ENCODE measurements at regions not wholly inside any gene's neighbourhood (a gene's known extent, or its start where the extent isn't known, plus 50 kb on each side); places are given as distances from the start of the nearest gene placed in this dataset.
"Not testable (repeated sequence)": the region's sequence is repeated elsewhere in the genome, so short reads cannot be mapped to it uniquely, and the experiment has no call there.

GRCh38 chr16:76816475-76816874, 374.5 kb upstream of the MON1B start:
- DNase-seq (ENCODE audit: low spot score), result no peak

GRCh38 chr16:76818606-76819181, 372.3 kb upstream of the MON1B start:
- no peak for DNase-seq (ENCODE audit: low spot score)

- DNase-seq (ENCODE audit: low spot score), result no peak
These were observed 371.6 kb upstream of the MON1B start for GRCh38 chr16:76819226-76819916.

- no peak for DNase-seq (ENCODE audit: low spot score)
These were observed 366.8 kb upstream of the MON1B start for GRCh38 chr16:76824221-76824620.

- no peak for DNase-seq (ENCODE audit: low spot score)
These were observed 366.2 kb upstream of the MON1B start for GRCh38 chr16:76824791-76825190.

- no peak for DNase-seq (ENCODE audit: low spot score)
These were observed 355.7 kb upstream of the MON1B start for GRCh38 chr16:76835339-76835738.

- DNase-seq (ENCODE audit: low spot score), result no peak
These were observed 355.1 kb upstream of the MON1B start for GRCh38 chr16:76835779-76836300.

- no peak for DNase-seq (ENCODE audit: low spot score)
These were observed 353.1 kb upstream of the MON1B start for GRCh38 chr16:76837872-76838271.

- DNase-seq (ENCODE audit: low spot score), result no peak
These were observed 336.8 kb upstream of the MON1B start for GRCh38 chr16:76854234-76854633.

GRCh38 chr16:76856112-76856511, 334.9 kb upstream of the MON1B start:
- no peak for DNase-seq (ENCODE audit: low spot score)

GRCh38 chr16:76857402-76857801, 333.6 kb upstream of the MON1B start:
- no peak for DNase-seq (ENCODE audit: low spot score)

- DNase-seq (ENCODE audit: low spot score), result no peak
These were observed 328.1 kb upstream of the MON1B start for GRCh38 chr16:76862901-76863300.

GRCh38 chr16:76866994-76867393, 324.0 kb upstream of the MON1B start:
- no peak for DNase-seq (ENCODE audit: low spot score)

GRCh38 chr16:76875898-76876297, 315.1 kb upstream of the MON1B start:
- DNase-seq (ENCODE audit: low spot score), result no peak

GRCh38 chr16:76879420-76879819, 311.6 kb upstream of the MON1B start:
- DNase-seq (ENCODE audit: low spot score), result no peak

- not testable (repeated sequence) for DNase-seq (ENCODE audit: low spot score)
These were observed 310.5 kb upstream of the MON1B start for GRCh38 chr16:76880523-76880922.

- no peak for DNase-seq (ENCODE audit: low spot score)
These were observed 308.9 kb upstream of the MON1B start for GRCh38 chr16:76882105-76882504.

- no peak for DNase-seq (ENCODE audit: low spot score)
These were observed 307.9 kb upstream of the MON1B start for GRCh38 chr16:76883076-76883475.

GRCh38 chr16:76885776-76886537, 305.0 kb upstream of the MON1B start:
- DNase-seq (ENCODE audit: low spot score), result no peak

GRCh38 chr16:76897816-76898215, 293.2 kb upstream of the MON1B start:
- no peak for DNase-seq (ENCODE audit: low spot score)

- no peak for DNase-seq (ENCODE audit: low spot score)
These were observed 291.2 kb upstream of the MON1B start for GRCh38 chr16:76899767-76900166.

- no peak for DNase-seq (ENCODE audit: low spot score)
These were observed 290.4 kb upstream of the MON1B start for GRCh38 chr16:76900285-76901263.
